ENCODE measurements at regions not wholly inside any gene's neighbourhood (a gene's known extent, or its start where the extent isn't known, plus 50 kb on each side); places are given as distances from the start of the nearest gene placed in this dataset.

DNA sequence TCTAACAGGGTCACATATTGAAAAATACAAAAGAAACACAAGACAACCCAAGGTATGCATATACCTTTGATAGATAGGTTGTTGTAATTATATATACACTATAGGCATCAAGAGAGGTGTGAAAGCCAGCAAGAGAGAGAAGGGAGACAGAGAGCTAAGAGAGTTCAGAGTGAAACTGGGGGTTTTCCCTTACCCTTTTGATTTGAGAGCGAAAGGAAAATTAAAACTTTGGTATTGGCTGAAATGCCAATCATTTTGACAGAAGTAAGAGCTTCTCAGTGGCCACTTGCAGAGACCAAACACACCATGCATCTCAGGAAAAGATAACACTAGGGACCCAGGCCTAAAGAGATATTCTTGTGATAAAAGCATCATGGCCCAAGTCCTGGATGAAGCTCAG is 183.6 kb downstream of the SHOX2 start:
- Histone ChIP-seq H2BK12ac (ENCODE audit: low read length in 2 of 2) (no peak overlapping the region), H4K91ac (ENCODE audit: low read length) (no peak overlapping the region), H3K79me1 (replicated peaks; ENCODE audit: low read length, poor library complexity, severe bottlenecking) (no peaks in the 10 kb centered on the region), H4K8ac (ENCODE audit: low read length) (no peak overlapping the region), H3K4ac (ENCODE audit: low read depth in 1 of 2, low read length in 2 of 2) (no peak overlapping the region), H3K9ac (ENCODE audit: low read length) (no peak overlapping the region), H3K36me3 (ENCODE audit: control insufficient read depth in 1 of 2, insufficient read depth in 2 of 2, low read depth in 1 of 2, low read length in 2 of 2) (no peaks in the 10 kb centered on the region), H2BK15ac (ENCODE audit: low read depth, poor library complexity, severe bottlenecking) (no peak overlapping the region), H3K23ac (ENCODE audit: low read length in 2 of 2) (no peak overlapping the region), H2AK5ac (ENCODE audit: low read length, severe bottlenecking) (no peak overlapping the region), H3K14ac (ENCODE audit: low read length in 2 of 2) (no peak overlapping the region), H3K9me3 (ENCODE audit: control insufficient read depth, low read length) (no peaks in the 10 kb centered on the region), H3K4me1 (ENCODE audit: control insufficient read depth, insufficient read depth, low read depth, low read length) (no peaks in the 10 kb centered on the region), H3K4me2 (ENCODE audit: low read length, poor library complexity, severe bottlenecking) (no peak overlapping the region), H2BK5ac (ENCODE audit: low read depth, low read length, poor library complexity, severe bottlenecking) (no peak overlapping the region), H3K27me3 (ENCODE audit: control insufficient read depth in 1 of 2, insufficient read depth in 1 of 2, low read length in 2 of 2) (no peaks in the 10 kb centered on the region), H3K27ac (ENCODE audit: low read length, poor library complexity, severe bottlenecking) (no peak overlapping the region), H2AFZ (ENCODE audit: low read depth, low read length) (no peak overlapping the region), H3K18ac (ENCODE audit: low read depth in 1 of 2, low read length in 2 of 2) (no peak overlapping the region), H2BK120ac (ENCODE audit: low read depth, low read length) (no peak overlapping the region), H3K4me3 (ENCODE audit: insufficient read depth in 1 of 2, low read depth in 1 of 2, low read length in 2 of 2) (no peak overlapping the region)
- DNase-seq: no peak
- 91% methylated on average over 1 of the region's 1 CpG for WGBS

DNA sequence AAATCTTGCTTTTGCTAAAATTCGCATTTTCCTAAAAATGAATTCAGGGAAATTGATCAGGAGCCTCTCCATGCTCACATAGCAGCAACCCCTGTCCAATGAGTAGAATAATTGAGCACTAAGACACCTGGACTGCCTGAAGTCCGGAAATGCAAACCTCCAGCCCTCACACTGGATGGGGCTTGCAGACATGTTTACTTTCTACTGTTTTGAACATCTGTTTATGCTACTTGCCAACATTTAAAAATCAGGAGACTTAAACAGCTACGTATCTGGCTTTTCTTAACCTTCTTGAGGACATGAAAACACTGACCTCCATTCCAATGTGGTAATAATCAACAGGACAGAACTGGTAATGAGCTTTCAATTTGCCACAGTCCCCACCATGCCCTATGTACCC is 184.4 kb downstream of the SHOX2 start:
- H3K9me3 ChIP-seq (ENCODE audit: control insufficient read depth, low read length): no peaks in the 10 kb centered on the region
- 38% methylated on average over 3 of the region's 3 CpGs for WGBS
- no peak overlapping the region for H3K4me2 ChIP-seq (ENCODE audit: low read length, poor library complexity, severe bottlenecking)
- H4K91ac ChIP-seq (ENCODE audit: low read length): no peak overlapping the region
- H2BK5ac ChIP-seq (ENCODE audit: low read depth, low read length, poor library complexity, severe bottlenecking): no peak overlapping the region
- no peak overlapping the region for H3K14ac ChIP-seq (ENCODE audit: low read length in 2 of 2)
- H3K9ac ChIP-seq (ENCODE audit: low read length): no peak overlapping the region
- DNase-seq: no peak
- H3K79me1 ChIP-seq (replicated peaks; ENCODE audit: low read length, poor library complexity, severe bottlenecking): no peaks in the 10 kb centered on the region
- H2BK12ac ChIP-seq (ENCODE audit: low read length in 2 of 2): no peak overlapping the region
- no peak overlapping the region for H2BK15ac ChIP-seq (ENCODE audit: low read depth, poor library complexity, severe bottlenecking)
- no peak overlapping the region for H3K27ac ChIP-seq (ENCODE audit: low read length, poor library complexity, severe bottlenecking)
- H3K4me1 ChIP-seq (ENCODE audit: control insufficient read depth, insufficient read depth, low read depth, low read length): no peaks in the 10 kb centered on the region
- H3K23ac ChIP-seq (ENCODE audit: low read length in 2 of 2): no peak overlapping the region
- H4K8ac ChIP-seq (ENCODE audit: low read length): no peak overlapping the region
- H3K4ac ChIP-seq (ENCODE audit: low read depth in 1 of 2, low read length in 2 of 2): no peak overlapping the region
- H2AK5ac ChIP-seq (ENCODE audit: low read length, severe bottlenecking): no peak overlapping the region
- H3K27me3 ChIP-seq (ENCODE audit: control insufficient read depth in 1 of 2, insufficient read depth in 1 of 2, low read length in 2 of 2): no peaks in the 10 kb centered on the region
- no peak overlapping the region for H3K18ac ChIP-seq (ENCODE audit: low read depth in 1 of 2, low read length in 2 of 2)
- H3K4me3 ChIP-seq (ENCODE audit: insufficient read depth in 1 of 2, low read depth in 1 of 2, low read length in 2 of 2): no peak overlapping the region
- H2BK120ac ChIP-seq (ENCODE audit: low read depth, low read length): no peak overlapping the region
- no peaks in the 10 kb centered on the region for H3K36me3 ChIP-seq (ENCODE audit: control insufficient read depth in 1 of 2, insufficient read depth in 2 of 2, low read depth in 1 of 2, low read length in 2 of 2)
- no peak overlapping the region for H2AFZ ChIP-seq (ENCODE audit: low read depth, low read length)

DNA sequence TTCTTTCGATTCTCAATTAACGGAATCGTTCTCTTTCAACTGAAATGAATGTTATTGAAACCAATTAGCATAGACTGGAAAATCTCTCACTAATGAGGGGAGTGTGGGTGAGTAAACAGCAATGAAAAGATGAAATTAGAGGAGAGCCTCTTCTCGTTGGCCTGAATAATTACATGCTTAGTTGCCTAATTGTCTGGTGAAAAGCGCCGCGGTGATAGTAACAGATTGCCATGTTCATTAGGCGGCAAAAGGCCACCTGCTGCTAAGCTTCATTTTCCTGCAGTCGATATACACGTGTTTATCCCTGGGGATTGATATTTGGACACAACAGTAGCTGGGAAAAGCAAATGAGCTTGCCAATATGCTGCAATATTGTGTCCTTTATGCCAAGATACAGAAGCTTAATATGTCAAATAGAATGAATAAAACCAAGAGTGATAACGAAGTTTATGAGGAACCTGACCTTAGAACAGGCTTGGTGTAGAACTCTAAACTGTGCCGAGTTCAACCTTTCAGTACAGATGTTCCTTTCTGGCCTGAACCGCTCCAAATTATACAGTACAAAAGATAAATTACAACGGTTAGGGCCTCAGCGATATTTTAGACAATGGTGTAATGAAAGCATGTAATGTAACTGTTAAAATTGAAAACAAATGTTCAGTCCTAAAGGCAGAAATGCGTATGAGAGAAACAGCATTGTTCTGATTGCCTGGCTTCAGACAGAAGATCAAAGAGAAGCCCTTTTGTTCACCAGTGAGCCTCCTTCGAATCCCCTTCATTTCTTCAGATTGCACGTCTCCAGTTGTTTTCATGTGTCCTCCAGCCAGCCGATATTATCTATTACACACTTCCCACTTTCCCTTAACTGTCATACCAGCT is 185.2 kb downstream of the SHOX2 start:
- H3K4me1 ChIP-seq (ENCODE audit: control insufficient read depth, insufficient read depth, low read depth, low read length): no peaks in the 10 kb centered on the region
- no peak overlapping the region for H3K4me3 ChIP-seq (ENCODE audit: insufficient read depth in 1 of 2, low read depth in 1 of 2, low read length in 2 of 2)
- H2BK15ac ChIP-seq (ENCODE audit: low read depth, poor library complexity, severe bottlenecking): no peak overlapping the region
- H3K79me1 ChIP-seq (replicated peaks; ENCODE audit: low read length, poor library complexity, severe bottlenecking): no peaks in the 10 kb centered on the region
- no peak overlapping the region for H2AK5ac ChIP-seq (ENCODE audit: low read length, severe bottlenecking)
- H2BK12ac ChIP-seq (ENCODE audit: low read length in 2 of 2): no peak overlapping the region
- H3K27me3 ChIP-seq (ENCODE audit: control insufficient read depth in 1 of 2, insufficient read depth in 1 of 2, low read length in 2 of 2): no peaks in the 10 kb centered on the region
- H3K4me2 ChIP-seq (ENCODE audit: low read length, poor library complexity, severe bottlenecking): no peak overlapping the region
- H4K8ac ChIP-seq (ENCODE audit: low read length): no peak overlapping the region
- no peak overlapping the region for H3K4ac ChIP-seq (ENCODE audit: low read depth in 1 of 2, low read length in 2 of 2)
- no peak overlapping the region for H2BK120ac ChIP-seq (ENCODE audit: low read depth, low read length)
- H2BK5ac ChIP-seq (ENCODE audit: low read depth, low read length, poor library complexity, severe bottlenecking): no peak overlapping the region
- H3K23ac ChIP-seq (ENCODE audit: low read length in 2 of 2): no peak overlapping the region
- H3K9ac ChIP-seq (ENCODE audit: low read length): peak overlapping the region; percentile 39
- no peak overlapping the region for H4K91ac ChIP-seq (ENCODE audit: low read length)
- H3K18ac ChIP-seq (ENCODE audit: low read depth in 1 of 2, low read length in 2 of 2): no peak overlapping the region
- no peak overlapping the region for H3K14ac ChIP-seq (ENCODE audit: low read length in 2 of 2)
- no peak for DNase-seq
- H3K36me3 ChIP-seq (ENCODE audit: control insufficient read depth in 1 of 2, insufficient read depth in 2 of 2, low read depth in 1 of 2, low read length in 2 of 2): no peaks in the 10 kb centered on the region
- no peaks in the 10 kb centered on the region for H3K9me3 ChIP-seq (ENCODE audit: control insufficient read depth, low read length)
- no peak overlapping the region for H2AFZ ChIP-seq (ENCODE audit: low read depth, low read length)
- no peak overlapping the region for H3K27ac ChIP-seq (ENCODE audit: low read length, poor library complexity, severe bottlenecking)
- whole genome bisulfite sequencing: 84% methylated on average over 18 of the region's 19 CpGs

DNA sequence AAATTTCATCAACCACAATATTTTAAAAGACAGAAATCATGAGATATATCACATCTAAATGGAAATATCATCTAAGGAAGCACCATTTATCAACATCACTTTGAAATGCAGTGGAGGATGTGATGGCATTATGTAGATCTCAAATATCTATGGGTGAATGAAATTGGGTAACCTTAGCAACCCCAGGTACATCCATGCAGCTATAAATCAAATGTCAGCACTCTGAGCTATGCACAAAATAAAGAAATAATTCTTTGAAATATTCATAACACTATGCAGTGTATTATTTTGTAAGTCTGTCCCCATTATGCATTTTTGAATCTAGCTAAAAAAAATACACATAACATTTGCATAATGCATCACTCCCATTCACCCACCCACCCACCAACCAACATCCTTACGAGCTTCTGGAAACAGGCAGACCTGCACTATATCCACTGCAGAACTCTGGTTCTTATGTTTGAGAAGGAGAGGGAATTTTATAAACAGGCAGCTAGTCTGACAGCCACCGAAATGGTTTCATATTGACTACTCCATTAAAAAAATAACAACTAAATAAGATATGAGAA is 186.8 kb downstream of the SHOX2 start:
- H3K14ac ChIP-seq (ENCODE audit: low read length in 2 of 2): no peak overlapping the region
- H3K27me3 ChIP-seq (ENCODE audit: control insufficient read depth in 1 of 2, insufficient read depth in 1 of 2, low read length in 2 of 2): no peaks in the 10 kb centered on the region
- H3K79me1 ChIP-seq (replicated peaks; ENCODE audit: low read length, poor library complexity, severe bottlenecking): no peaks in the 10 kb centered on the region
- no peak overlapping the region for H3K9ac ChIP-seq (ENCODE audit: low read length)
- no peak overlapping the region for H2AK5ac ChIP-seq (ENCODE audit: low read length, severe bottlenecking)
- no peak overlapping the region for H2BK120ac ChIP-seq (ENCODE audit: low read depth, low read length)
- no peak overlapping the region for H3K4ac ChIP-seq (ENCODE audit: low read depth in 1 of 2, low read length in 2 of 2)
- H4K91ac ChIP-seq (ENCODE audit: low read length): no peak overlapping the region
- H3K36me3 ChIP-seq (ENCODE audit: control insufficient read depth in 1 of 2, insufficient read depth in 2 of 2, low read depth in 1 of 2, low read length in 2 of 2): no peaks in the 10 kb centered on the region
- no CpG with 5 or more reads among the region's 2 CpGs for WGBS
- H4K8ac ChIP-seq (ENCODE audit: low read length): no peak overlapping the region
- H2AFZ ChIP-seq (ENCODE audit: low read depth, low read length): no peak overlapping the region
- no peak overlapping the region for H3K18ac ChIP-seq (ENCODE audit: low read depth in 1 of 2, low read length in 2 of 2)
- H3K9me3 ChIP-seq (ENCODE audit: control insufficient read depth, low read length): no peaks in the 10 kb centered on the region
- no peak overlapping the region for H3K23ac ChIP-seq (ENCODE audit: low read length in 2 of 2)
- no peak overlapping the region for H3K4me3 ChIP-seq (ENCODE audit: insufficient read depth in 1 of 2, low read depth in 1 of 2, low read length in 2 of 2)
- H2BK12ac ChIP-seq (ENCODE audit: low read length in 2 of 2): no peak overlapping the region
- H2BK15ac ChIP-seq (ENCODE audit: low read depth, poor library complexity, severe bottlenecking): no peak overlapping the region
- no peak overlapping the region for H3K27ac ChIP-seq (ENCODE audit: low read length, poor library complexity, severe bottlenecking)
- no peak for DNase-seq
- H2BK5ac ChIP-seq (ENCODE audit: low read depth, low read length, poor library complexity, severe bottlenecking): no peak overlapping the region
- H3K4me1 ChIP-seq (ENCODE audit: control insufficient read depth, insufficient read depth, low read depth, low read length): no peaks in the 10 kb centered on the region
- no peak overlapping the region for H3K4me2 ChIP-seq (ENCODE audit: low read length, poor library complexity, severe bottlenecking)

All from mesenchymal stem cell (in vitro differentiated cells and primary cell).